ENCODE measurements at regions not wholly inside any gene's neighbourhood (a gene's known extent, or its start where the extent isn't known, plus 50 kb on each side); places are given as distances from the start of the nearest gene placed in this dataset.

DNA sequence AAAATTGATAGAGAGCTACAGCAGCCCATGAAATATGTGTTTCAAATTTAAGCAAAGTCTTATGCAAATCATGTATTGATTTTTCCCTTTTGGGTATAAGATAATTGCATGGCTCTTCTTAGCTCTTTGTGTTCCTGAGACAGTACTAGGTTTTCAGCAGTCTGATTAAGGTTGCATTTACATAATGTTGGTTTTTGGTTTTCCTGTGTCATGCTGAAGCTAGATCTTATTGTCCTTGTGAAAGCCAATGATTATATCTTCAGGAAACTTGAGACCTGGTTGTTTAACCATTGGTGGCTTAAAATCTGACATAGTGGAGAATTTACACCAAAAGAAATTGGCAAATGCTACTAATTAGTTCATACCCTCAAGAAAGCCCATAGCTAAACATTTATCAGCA lies 392.6 kb downstream of the ZPLD1 start:
- TF ChIP-seq, protein P1, sequence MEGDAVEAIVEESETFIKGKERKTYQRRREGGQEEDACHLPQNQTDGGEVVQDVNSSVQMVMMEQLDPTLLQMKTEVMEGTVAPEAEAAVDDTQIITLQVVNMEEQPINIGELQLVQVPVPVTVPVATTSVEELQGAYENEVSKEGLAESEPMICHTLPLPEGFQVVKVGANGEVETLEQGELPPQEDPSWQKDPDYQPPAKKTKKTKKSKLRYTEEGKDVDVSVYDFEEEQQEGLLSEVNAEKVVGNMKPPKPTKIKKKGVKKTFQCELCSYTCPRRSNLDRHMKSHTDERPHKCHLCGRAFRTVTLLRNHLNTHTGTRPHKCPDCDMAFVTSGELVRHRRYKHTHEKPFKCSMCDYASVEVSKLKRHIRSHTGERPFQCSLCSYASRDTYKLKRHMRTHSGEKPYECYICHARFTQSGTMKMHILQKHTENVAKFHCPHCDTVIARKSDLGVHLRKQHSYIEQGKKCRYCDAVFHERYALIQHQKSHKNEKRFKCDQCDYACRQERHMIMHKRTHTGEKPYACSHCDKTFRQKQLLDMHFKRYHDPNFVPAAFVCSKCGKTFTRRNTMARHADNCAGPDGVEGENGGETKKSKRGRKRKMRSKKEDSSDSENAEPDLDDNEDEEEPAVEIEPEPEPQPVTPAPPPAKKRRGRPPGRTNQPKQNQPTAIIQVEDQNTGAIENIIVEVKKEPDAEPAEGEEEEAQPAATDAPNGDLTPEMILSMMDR (IDR thresholded peaks at IDR 0.05; ENCODE audit: low read depth, low read length, missing control alignments), result no peak
- no peak for DNase-seq (ENCODE audit: extremely low read depth, low read depth)
- H3K4me3 ChIP-seq (replicated peaks; ENCODE audit: low read depth, low read length), result no peak overlapping the region

- H3K4me3 ChIP-seq (replicated peaks; ENCODE audit: low read depth, low read length), result no peak overlapping the region
- no peak for DNase-seq (ENCODE audit: extremely low read depth, low read depth)
- TF ChIP-seq, protein P1 (IDR thresholded peaks at IDR 0.05; ENCODE audit: low read depth, low read length, missing control alignments), result no peak
These were observed 395.6 kb downstream of the ZPLD1 start for GRCh38 chr3:102830415-102830814.

DNA sequence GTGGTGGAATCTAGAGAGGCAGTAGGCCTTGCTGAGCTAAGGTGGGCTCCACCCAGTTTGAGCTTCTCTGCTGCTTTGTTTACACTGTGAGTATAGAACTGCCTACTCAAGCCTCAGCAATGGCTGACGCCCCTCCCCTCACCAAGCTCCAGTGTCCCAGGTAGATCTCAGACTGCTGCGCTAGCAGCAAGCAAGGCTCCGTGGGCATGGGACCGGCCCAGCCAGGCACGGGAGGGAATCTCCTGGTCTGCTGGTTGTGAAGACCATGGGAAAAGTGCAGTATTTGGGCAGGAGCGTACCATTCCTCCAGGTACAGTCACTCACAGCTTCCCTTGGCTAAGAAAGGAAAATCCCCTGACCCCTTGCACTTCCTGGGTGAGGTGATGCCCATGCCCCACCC lies 407.1 kb downstream of the ZPLD1 start:
- no peak for DNase-seq (ENCODE audit: extremely low read depth, low read depth)
- TF ChIP-seq, protein P1 (IDR thresholded peaks at IDR 0.05; ENCODE audit: low read depth, low read length, missing control alignments), result no peak
- H3K4me3 ChIP-seq (replicated peaks; ENCODE audit: low read depth, low read length), result no peak overlapping the region

DNA sequence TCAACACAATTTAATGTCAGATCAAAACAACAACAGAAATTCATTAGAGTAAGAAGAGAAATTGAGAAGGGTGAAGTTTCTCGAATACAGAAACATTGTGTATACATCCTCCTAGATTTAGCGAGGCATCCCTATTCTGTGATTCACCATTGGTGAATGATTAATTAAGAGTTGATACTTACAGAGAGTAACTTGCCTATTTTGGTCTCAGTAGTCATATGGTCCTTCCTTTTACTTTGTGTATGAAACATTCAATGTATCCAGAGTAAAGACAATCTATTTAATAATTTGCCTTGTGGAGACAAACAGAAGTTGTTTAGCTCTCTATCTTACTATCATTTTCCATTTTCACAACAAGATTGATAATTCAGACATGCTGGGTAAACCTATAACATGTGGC lies 432.0 kb downstream of the ZPLD1 start:
- DNase-seq (ENCODE audit: extremely low read depth, low read depth), result no peak
- H3K4me3 ChIP-seq (replicated peaks; ENCODE audit: low read depth, low read length), result no peak overlapping the region
- TF ChIP-seq, protein P1 (IDR thresholded peaks at IDR 0.05; ENCODE audit: low read depth, low read length, missing control alignments), result no peak

DNA sequence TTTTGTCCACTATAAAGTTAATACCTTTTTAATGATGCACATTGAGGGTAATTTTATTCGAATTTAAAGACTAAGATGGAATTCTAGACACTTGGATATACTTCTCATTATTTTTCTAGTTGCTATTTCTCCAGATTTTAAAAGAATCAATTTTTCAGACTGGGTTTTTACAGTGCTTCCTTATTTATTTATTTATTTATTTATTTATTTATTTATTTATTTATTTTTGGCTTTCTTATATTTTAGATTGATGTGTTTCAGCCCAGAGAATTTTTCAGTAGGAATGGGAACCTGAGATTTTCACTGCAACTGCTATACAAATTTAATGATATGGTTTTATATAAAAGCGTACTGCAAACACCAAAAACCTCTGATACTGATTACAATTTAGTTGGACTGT lies 448.7 kb downstream of the ZPLD1 start:
- TF ChIP-seq, protein P1 (IDR thresholded peaks at IDR 0.05; ENCODE audit: low read depth, low read length, missing control alignments), result no peak
- no peak overlapping the region for H3K4me3 ChIP-seq (replicated peaks; ENCODE audit: low read depth, low read length)
- no peak for DNase-seq (ENCODE audit: extremely low read depth, low read depth)

DNA sequence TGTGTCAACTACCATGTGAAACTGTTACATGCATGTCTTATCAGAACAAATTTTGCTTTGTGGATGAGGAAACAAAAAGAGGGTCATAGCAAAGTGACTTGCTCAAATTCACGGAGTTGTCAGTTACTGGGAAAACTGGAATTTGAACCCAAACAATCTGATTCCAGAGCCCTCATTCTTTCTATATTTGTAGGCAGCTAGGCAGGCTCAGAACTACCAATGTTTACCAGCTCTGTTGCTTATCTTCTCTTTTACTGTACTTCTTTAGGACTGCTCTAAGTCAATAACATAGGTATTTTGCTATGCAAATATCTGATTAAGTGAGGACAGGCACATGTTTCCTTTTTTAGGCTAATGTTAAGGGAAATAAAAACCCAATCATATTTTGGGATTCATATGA lies 450.5 kb downstream of the ZPLD1 start:
- DNase-seq (ENCODE audit: extremely low read depth, low read depth), result no peak
- no peak overlapping the region for H3K4me3 ChIP-seq (replicated peaks; ENCODE audit: low read depth, low read length)
- TF ChIP-seq, protein P1 (IDR thresholded peaks at IDR 0.05; ENCODE audit: low read depth, low read length, missing control alignments), result no peak

DNA sequence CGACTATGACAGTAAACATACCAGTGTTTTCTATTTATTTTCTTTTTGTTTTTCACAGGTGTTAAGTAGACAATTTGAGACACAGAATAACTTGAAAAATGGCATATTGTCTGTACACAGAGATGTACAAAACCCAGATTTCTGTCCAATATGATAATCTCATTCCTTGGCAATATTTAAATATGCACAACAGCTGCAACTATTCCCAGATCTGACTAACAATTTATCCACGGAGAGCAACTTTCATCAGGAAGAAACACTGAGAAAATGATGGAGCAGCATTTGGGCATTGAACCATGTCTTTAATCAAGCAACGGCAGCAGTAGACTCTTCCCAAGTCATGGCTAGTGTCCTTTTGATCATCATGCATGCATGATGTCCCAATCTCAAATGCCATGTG lies 452.6 kb downstream of the ZPLD1 start:
- no peak for DNase-seq (ENCODE audit: extremely low read depth, low read depth)
- H3K4me3 ChIP-seq (replicated peaks; ENCODE audit: low read depth, low read length), result no peak overlapping the region
- TF ChIP-seq, protein P1 (IDR thresholded peaks at IDR 0.05; ENCODE audit: low read depth, low read length, missing control alignments), result no peak

Data from HFF-Myc (cell line).